ENCODE measurements at regions not wholly inside any gene's neighbourhood (a gene's known extent, or its start where the extent isn't known, plus 50 kb on each side); places are given as distances from the start of the nearest gene placed in this dataset.

DNA sequence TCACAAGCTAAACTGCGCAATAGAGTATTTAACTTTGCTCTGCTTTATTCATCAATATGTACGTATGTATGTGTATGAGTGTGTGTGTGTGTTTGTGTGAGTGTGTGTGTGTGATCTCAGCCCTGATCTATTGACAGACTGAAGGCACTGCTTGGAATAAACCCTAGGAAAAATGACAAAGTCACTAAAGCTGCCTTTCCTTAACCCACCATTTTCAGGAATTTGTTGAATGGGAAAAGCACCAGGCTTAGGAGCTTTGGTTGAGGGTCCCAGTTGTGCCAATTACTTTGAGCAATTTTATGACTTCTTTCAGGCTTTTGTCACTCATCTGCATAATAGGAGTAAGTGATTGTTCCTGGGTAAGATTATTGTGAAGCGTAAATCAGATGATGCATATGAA, 108.6 kb upstream of the TLR4 start:
- DNase-seq (ENCODE audit: low read depth): no peak

DNA sequence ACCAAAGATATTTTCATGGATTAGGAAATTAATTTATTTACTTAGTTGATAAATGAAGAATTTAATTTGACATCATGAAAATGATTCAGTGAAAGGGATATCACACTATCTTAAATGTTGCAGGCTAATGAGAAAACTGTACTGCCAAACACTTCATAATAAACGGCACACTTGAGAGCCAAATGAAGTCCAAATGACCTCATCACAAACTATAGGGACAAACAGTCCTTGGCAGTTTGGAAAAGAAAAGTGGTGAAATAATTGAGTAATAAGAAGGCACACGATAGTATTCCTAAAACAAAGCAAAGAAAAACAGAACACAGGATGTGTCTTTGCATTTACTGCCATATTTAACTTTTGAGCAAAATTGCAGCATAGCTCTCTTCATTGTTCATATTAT, 116.9 kb upstream of the TLR4 start:
- H3K4me3 ChIP-seq (ENCODE audit: low read depth, low read length): no peak overlapping the region
- DNase-seq (ENCODE audit: low read depth): no peak
- TF ChIP-seq, protein P1, sequence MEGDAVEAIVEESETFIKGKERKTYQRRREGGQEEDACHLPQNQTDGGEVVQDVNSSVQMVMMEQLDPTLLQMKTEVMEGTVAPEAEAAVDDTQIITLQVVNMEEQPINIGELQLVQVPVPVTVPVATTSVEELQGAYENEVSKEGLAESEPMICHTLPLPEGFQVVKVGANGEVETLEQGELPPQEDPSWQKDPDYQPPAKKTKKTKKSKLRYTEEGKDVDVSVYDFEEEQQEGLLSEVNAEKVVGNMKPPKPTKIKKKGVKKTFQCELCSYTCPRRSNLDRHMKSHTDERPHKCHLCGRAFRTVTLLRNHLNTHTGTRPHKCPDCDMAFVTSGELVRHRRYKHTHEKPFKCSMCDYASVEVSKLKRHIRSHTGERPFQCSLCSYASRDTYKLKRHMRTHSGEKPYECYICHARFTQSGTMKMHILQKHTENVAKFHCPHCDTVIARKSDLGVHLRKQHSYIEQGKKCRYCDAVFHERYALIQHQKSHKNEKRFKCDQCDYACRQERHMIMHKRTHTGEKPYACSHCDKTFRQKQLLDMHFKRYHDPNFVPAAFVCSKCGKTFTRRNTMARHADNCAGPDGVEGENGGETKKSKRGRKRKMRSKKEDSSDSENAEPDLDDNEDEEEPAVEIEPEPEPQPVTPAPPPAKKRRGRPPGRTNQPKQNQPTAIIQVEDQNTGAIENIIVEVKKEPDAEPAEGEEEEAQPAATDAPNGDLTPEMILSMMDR (IDR thresholded peaks at IDR 0.05; ENCODE audit: low read depth, low read length, missing control alignments): no peak
- in situ Hi-C loops (cut with HindIII; ENCODE audit: low sequenced_read_pairs): no loop called here

More for the DNA sequence above, 108.6 kb upstream of the TLR4 start:
- TF ChIP-seq, protein P1 (IDR thresholded peaks at IDR 0.05; ENCODE audit: low read depth, low read length, missing control alignments): no peak
- in situ Hi-C loops (cut with HindIII; ENCODE audit: low sequenced_read_pairs): no loop called here
- H3K4me3 ChIP-seq (ENCODE audit: low read depth, low read length): no peak overlapping the region

DNA sequence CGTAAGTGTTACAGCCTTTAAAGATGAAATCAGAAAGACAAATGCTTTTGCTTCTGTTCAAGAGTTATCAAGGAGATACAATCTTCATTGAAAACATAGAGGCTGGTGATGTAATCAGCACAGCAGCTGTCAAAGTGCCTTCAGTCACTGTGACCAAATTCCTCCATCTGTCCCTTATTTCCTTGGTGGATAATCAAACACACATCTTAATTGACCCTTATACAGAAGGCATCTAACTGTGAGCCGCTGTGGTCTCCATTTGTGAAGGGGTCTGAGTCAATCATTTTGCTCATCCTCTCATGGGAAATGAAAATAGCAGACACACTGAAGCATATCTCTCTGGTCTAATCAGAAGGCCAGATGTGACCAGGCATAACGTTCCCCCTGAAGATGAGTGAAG, 130.1 kb upstream of the TLR4 start:
- no peak overlapping the region for H3K4me3 ChIP-seq (ENCODE audit: low read depth, low read length)
- TF ChIP-seq, protein P1 (IDR thresholded peaks at IDR 0.05; ENCODE audit: low read depth, low read length, missing control alignments): no peak
- in situ Hi-C loops (cut with HindIII; ENCODE audit: low sequenced_read_pairs): no loop called here
- DNase-seq (ENCODE audit: low read depth): no peak

- in situ Hi-C loops (cut with HindIII; ENCODE audit: low sequenced_read_pairs): no loop called here
- no peak overlapping the region for H3K4me3 ChIP-seq (ENCODE audit: low read depth, low read length)
- TF ChIP-seq, protein P1 (IDR thresholded peaks at IDR 0.05; ENCODE audit: low read depth, low read length, missing control alignments): no peak
- DNase-seq (ENCODE audit: low read depth): no peak
Measured at GRCh38 chr9:117564839-117565238, 139.4 kb upstream of the TLR4 start.

DNA sequence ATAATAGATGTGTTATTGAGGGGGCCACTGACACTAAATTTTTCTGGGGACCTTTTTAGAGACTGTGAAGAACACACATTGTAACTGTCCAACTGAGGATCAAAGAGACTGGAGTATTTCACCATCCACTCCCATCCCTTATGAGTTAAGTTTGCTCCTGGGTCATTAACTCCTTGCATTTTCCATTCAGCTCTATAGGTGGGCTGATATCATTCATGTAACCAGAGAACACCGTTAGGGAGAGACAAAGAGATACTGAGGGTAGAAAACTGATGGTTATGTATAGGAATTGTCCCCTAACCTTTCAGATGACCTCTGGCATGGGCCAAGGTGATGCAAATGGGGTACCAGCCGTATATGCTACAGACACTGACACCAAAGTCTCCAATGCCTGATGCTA, 142.4 kb upstream of the TLR4 start:
- TF ChIP-seq, protein P1 (IDR thresholded peaks at IDR 0.05; ENCODE audit: low read depth, low read length, missing control alignments): no peak

GRCh38 chr9:117555964-117556629, 141.2 kb upstream of the ASTN2 start:
- in situ Hi-C loops (cut with HindIII; ENCODE audit: low sequenced_read_pairs): no loop called here
- peak; percentile 8 for DNase-seq (ENCODE audit: low read depth)
- H3K4me3 ChIP-seq (ENCODE audit: low read depth, low read length): no peak overlapping the region
- TF ChIP-seq, protein P1 (IDR thresholded peaks at IDR 0.05; ENCODE audit: low read depth, low read length, missing control alignments): peak; percentile 68

More for the DNA sequence above, 142.4 kb upstream of the TLR4 start:
- DNase-seq (ENCODE audit: low read depth): no peak
- in situ Hi-C loops (cut with HindIII; ENCODE audit: low sequenced_read_pairs): no loop called here
- H3K4me3 ChIP-seq (ENCODE audit: low read depth, low read length): no peak overlapping the region

All from astrocyte of the cerebellum (primary cell).